ENCODE measurements at regions not wholly inside any gene's neighbourhood (a gene's known extent, or its start where the extent isn't known, plus 50 kb on each side); places are given as distances from the start of the nearest gene placed in this dataset.
A peak's percentile ranks its signal among the peaks of the same experiment; 100 is the strongest.
"Not testable (repeated sequence)": the region's sequence is repeated elsewhere in the genome, so short reads cannot be mapped to it uniquely, and the experiment has no call there.

DNA sequence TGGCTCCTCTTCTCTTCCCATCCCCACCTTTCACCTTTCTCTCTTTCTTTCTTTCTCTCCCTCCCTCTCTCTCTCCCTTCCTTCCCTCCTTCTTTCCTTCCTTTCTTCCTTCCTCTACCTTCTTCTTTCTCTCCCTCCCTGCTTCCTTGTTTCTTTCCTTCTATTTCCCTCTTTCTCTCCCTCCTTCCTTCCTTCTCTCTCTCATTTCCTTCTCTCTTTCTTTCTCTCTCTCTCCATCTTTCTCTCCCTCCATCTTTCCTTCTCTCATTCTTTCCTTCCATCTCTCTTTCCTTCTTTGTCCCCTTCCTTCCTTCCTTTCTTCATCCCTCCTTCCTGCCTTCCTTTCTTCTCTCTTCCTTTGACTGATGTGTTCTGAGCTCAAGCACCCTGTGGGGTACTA, 1467.0 kb upstream of the DEFB115 start:
- in situ Hi-C loops (cut with HindIII; ENCODE audit: low sequenced_read_pairs): no loop called here
- H3K4me3 ChIP-seq (ENCODE audit: low read depth, low read length): no peak overlapping the region
- TF ChIP-seq, protein P1, sequence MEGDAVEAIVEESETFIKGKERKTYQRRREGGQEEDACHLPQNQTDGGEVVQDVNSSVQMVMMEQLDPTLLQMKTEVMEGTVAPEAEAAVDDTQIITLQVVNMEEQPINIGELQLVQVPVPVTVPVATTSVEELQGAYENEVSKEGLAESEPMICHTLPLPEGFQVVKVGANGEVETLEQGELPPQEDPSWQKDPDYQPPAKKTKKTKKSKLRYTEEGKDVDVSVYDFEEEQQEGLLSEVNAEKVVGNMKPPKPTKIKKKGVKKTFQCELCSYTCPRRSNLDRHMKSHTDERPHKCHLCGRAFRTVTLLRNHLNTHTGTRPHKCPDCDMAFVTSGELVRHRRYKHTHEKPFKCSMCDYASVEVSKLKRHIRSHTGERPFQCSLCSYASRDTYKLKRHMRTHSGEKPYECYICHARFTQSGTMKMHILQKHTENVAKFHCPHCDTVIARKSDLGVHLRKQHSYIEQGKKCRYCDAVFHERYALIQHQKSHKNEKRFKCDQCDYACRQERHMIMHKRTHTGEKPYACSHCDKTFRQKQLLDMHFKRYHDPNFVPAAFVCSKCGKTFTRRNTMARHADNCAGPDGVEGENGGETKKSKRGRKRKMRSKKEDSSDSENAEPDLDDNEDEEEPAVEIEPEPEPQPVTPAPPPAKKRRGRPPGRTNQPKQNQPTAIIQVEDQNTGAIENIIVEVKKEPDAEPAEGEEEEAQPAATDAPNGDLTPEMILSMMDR (IDR thresholded peaks at IDR 0.05; ENCODE audit: low read depth, low read length): no peak
- no peak for DNase-seq (ENCODE audit: low read depth, low spot score)

DNA sequence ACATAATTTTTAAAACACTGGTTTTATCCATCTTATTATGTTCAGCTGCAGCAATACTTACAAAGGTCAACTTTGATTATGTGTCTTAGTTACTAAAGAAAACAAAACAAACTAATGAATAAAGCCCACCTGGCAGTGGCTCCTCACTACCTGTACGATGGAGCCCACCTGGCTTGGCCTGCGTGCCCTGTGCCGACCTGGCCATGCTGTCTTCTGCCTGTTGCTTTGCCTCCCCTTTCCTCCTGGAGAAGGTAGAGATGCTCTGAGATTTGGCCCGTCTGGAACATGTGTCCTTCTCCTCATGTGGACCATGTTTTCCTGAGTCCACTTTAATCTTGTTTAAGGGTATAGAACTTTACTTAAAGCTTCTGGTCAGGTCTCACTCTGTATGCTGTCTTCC, 1426.0 kb upstream of the DEFB115 start:
- DNase-seq (ENCODE audit: low read depth, low spot score); in situ Hi-C loops (cut with HindIII; ENCODE audit: low sequenced_read_pairs); H3K4me3 ChIP-seq (ENCODE audit: low read depth, low read length): not testable (repeated sequence)

DNA sequence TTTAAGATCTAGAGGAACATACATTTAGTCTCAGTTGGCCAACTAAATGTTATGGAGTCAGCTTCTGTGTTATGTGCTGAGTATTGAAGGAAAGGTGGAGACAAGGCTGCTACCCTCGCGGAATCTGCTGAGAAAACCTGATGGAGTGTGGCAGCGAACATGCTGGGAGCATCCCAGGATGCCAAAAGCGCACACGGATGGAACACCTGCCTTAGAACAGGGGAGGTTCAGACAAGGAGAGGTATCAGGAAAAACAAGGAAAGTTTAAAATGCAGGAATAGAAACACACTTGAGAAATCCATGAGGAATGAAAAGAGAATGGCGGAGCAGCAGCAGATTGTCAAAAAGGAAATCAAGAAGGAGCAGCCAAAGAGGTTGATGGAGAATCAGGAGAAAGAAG, 1389.5 kb upstream of the DEFB115 start:
- H3K4me3 ChIP-seq (ENCODE audit: low read depth, low read length); DNase-seq (ENCODE audit: low read depth, low spot score); in situ Hi-C loops (cut with HindIII; ENCODE audit: low sequenced_read_pairs): not testable (repeated sequence)

DNA sequence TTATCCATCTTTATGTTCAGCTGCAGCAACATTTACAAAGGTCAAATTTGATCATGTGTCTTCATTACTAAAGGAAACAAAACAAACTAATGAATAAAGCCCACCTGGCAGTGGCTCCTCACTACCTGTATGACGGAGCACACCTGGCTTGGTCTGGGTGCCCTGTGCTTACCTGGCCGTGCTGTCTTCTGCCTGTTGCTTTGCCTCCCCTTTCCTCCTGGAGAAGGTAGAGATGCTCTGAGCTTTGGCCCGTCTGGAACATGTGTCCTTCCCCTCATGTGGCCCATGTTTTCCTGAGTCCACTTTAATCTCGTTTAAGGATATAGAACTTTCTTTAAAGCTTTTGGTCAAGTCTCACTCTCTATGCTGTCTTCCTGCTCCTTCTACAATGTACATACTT, 1388.8 kb upstream of the DEFB115 start:
- DNase-seq (ENCODE audit: low read depth, low spot score); H3K4me3 ChIP-seq (ENCODE audit: low read depth, low read length); in situ Hi-C loops (cut with HindIII; ENCODE audit: low sequenced_read_pairs): not testable (repeated sequence)

GRCh38 chr20:29871816-29872215, 1385.6 kb upstream of the DEFB115 start:
- H3K4me3 ChIP-seq (ENCODE audit: low read depth, low read length); in situ Hi-C loops (cut with HindIII; ENCODE audit: low sequenced_read_pairs); DNase-seq (ENCODE audit: low read depth, low spot score): not testable (repeated sequence)

GRCh38 chr20:29873946-29874345, 1383.5 kb upstream of the DEFB115 start:
- peak; percentile 70 for DNase-seq (ENCODE audit: low read depth, low spot score)
- in situ Hi-C loops (cut with HindIII; ENCODE audit: low sequenced_read_pairs): no loop called here
- peak overlapping the region; percentile 42 for H3K4me3 ChIP-seq (ENCODE audit: low read depth, low read length)
- TF ChIP-seq, protein P1 (IDR thresholded peaks at IDR 0.05; ENCODE audit: low read depth, low read length): no peak

- TF ChIP-seq, protein P1 (IDR thresholded peaks at IDR 0.05; ENCODE audit: low read depth, low read length): no peak
- in situ Hi-C loops (cut with HindIII; ENCODE audit: low sequenced_read_pairs): no loop called here
- no peak for DNase-seq (ENCODE audit: low read depth, low spot score)
- no peak overlapping the region for H3K4me3 ChIP-seq (ENCODE audit: low read depth, low read length)
These were observed 1382.8 kb upstream of the DEFB115 start for GRCh38 chr20:29874476-29875202.

- in situ Hi-C loops (cut with HindIII; ENCODE audit: low sequenced_read_pairs): not testable (repeated sequence)
These were observed 1382.0 kb upstream of the DEFB115 start for GRCh38 chr20:29875321-29876083.

DNA sequence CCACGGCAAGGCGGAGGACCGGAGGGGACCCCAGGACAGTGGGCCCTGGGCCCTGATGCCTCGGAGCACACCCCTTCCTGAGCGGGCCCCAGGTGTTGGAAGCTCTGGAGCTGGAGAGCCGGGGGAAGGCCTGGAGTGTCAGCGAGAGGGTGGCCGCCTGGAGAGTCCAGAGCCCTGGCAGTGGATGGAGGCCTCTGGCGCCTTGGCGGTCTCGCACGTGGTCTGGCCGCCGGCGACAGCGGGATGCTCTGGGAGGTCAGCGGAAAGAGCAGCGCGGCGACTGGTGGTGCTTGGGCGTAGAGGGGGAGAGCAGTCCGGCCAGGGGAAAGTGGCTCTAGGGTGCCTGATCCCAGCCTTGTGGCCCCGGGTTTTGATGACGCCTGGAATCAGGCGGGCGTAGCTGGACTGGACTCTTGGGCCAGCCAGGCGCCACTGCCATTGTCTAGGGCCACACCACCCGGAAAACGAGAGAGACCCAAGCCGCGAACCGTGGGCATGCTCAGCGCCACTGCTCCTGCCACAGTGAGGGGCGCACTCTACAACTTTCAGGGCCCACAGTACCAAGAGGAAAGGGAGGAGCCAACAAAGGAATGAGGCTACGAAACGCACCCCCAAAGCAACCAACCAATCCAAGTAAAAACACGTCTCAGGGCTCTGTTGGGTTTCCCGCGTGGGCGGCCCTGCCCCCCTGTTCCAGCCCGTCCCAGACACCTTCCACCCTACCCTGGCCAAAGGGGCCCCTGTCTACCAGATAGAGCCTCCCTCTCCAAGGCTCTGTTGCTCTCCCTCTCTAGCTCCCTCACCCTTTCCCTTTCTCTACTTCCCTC, 1381.2 kb upstream of the DEFB115 start:
- DNase-seq (ENCODE audit: low read depth, low spot score); H3K4me3 ChIP-seq (ENCODE audit: low read depth, low read length); in situ Hi-C loops (cut with HindIII; ENCODE audit: low sequenced_read_pairs): not testable (repeated sequence)

More at GRCh38 chr20:29875321-29876083, 1382.0 kb upstream of the DEFB115 start:
- DNase-seq (ENCODE audit: low read depth, low spot score); H3K4me3 ChIP-seq (ENCODE audit: low read depth, low read length): not testable (repeated sequence)

Measured in astrocyte of the spinal cord (primary cell).